CD4-positive, alpha-beta T cell (primary cell): ENCODE measurements at regions not wholly inside any gene's neighbourhood (a gene's known extent, or its start where the extent isn't known, plus 50 kb on each side); places are given as distances from the start of the nearest gene placed in this dataset.

ENCODE experiments used
- ATAC-seq: fragments of 200-7000 bp; cut with Tn5 transposase; one replicate; pipeline ENCODE4 v1.10.0; 2022; ENCODE audit warnings: mild to moderate bottlenecking; ENCODE audit not compliant: poor library complexity
- CTCF ChIA-PET: fragments of 350-600 bp; sonication (Branson Sonifier 250); formaldehyde crosslinking; loops from one replicate; lab custom pipeline; 2021; ENCODE audit warnings: antibody characterized with exemption, inconsistent platforms; lab: Charles Lee
- POLR2A ChIA-PET: fragments of 350-600 bp; sonication (Branson Sonifier 250); formaldehyde crosslinking; loops from one replicate; lab custom pipeline; 2021; ENCODE audit warnings: antibody characterized with exemption, inconsistent platforms; lab: Charles Lee
- DNase-seq, 14 experiments: peaks; one replicate each; pipeline ENCODE4 v3.0.0-alpha.2; 2013 to 2020; ENCODE audit warnings: mixed read lengths in 2 of 14
- H3K27ac ChIP-seq, 2 donors: one replicate each; pipeline versions ENCODE4 v1.5.1 to v1.7.0; 2013; ENCODE audit warnings: low read length in 2 of 2, low read depth in 1 of 2, mild to moderate bottlenecking in 1 of 2
- H3K27me3 ChIP-seq, 2 experiments: 1 replicate in 1 of 2; 2 replicates in 1 of 2; pipeline versions ENCODE4 v1.6.1 to v1.7.0; 2013; ENCODE audit warnings: low read length in 2 of 2, control low read depth in 1 of 2, mild to moderate bottlenecking in 1 of 2, moderate library complexity in 1 of 2; ENCODE audit not compliant: insufficient read depth in 2 of 2, control insufficient read depth in 1 of 2
- H3K36me3 ChIP-seq: one replicate; pipeline ENCODE4 v1.6.1; 2013; ENCODE audit warnings: low read length, control low read depth; ENCODE audit not compliant: insufficient read depth
- H3K4me1 ChIP-seq: one replicate; pipeline ENCODE4 v1.6.1; 2013; ENCODE audit warnings: low read length, control low read depth; ENCODE audit not compliant: insufficient read depth
- H3K4me3 ChIP-seq: one replicate; pipeline ENCODE4 v1.5.1; 2013; ENCODE audit warnings: mild to moderate bottlenecking, low read length, moderate library complexity
- H3K9me3 ChIP-seq, 2 experiments: 1 replicate in 1 of 2; 2 replicates in 1 of 2; pipeline versions ENCODE4 v1.6.1 to v1.7.0; 2013; ENCODE audit warnings: low read length in 2 of 2, mild to moderate bottlenecking in 2 of 2, control low read depth in 1 of 2, moderate library complexity in 1 of 2; ENCODE audit not compliant: control insufficient read depth in 1 of 2, insufficient read depth in 1 of 2
- H3K27ac Mint-ChIP-seq: one replicate; pipeline ENCODE4 v1.8.0; 2020; ENCODE audit warnings: mixed read lengths
- H3K27me3 Mint-ChIP-seq: one replicate; pipeline ENCODE4 v1.8.0; 2021; ENCODE audit warnings: mixed read lengths
- H3K36me3 Mint-ChIP-seq: one replicate; pipeline ENCODE4 v1.8.0; 2021; ENCODE audit warnings: low read depth, mixed read lengths
- H3K4me1 Mint-ChIP-seq: one replicate; pipeline ENCODE4 v1.8.0; 2021; ENCODE audit warnings: low read depth, mixed read lengths
- H3K4me3 Mint-ChIP-seq: one replicate; pipeline ENCODE4 v1.8.0; 2020; ENCODE audit warnings: mild to moderate bottlenecking, mixed read lengths
- H3K9me3 Mint-ChIP-seq: one replicate; pipeline ENCODE4 v1.8.0; 2020; ENCODE audit warnings: mixed read lengths
- CTCF ChIP-seq: fragments of 200-600 bp; IDR thresholded peaks from one replicate; pipeline ENCODE4 v1.8.0; 2022; ENCODE audit warnings: antibody characterized with exemption, mild to moderate bottlenecking
- intact Hi-C, 2 experiments: fragments of 100-400 bp; cut with DNase I in 1 of 2; cut with micrococcal nuclease in 1 of 2; formaldehyde crosslinking; loops; one replicate each; pipeline versions ENCODE4 v1.15.1 to v1.9.0; 2023 to 2025; cut with DNase I, micrococcal nuclease

GRCh38 chr18:77815666-77816338 lies 566.2 kb downstream of the GALR1 start:
- H3K4me1 ChIP-seq: no peaks in the 10 kb centered on the region
- H3K36me3 ChIP-seq: no peaks in the 10 kb centered on the region
- no peak for DNase-seq
- no peak for ATAC-seq
- H3K4me1 Mint-ChIP-seq: no peaks in the 10 kb centered on the region
- no peak overlapping the region for H3K4me3 Mint-ChIP-seq
- ChIA-PET POLR2A (no interaction called here), CTCF (no interaction called here)
- TF ChIP-seq CTCF: no peak
- no peaks in the 10 kb centered on the region for H3K27me3 ChIP-seq
- intact Hi-C loops: no loop called here
- H3K9me3 Mint-ChIP-seq: no peaks in the 10 kb centered on the region
- peaks cover 0 to 13% of the 10 kb centered on the region in 2 experiments for H3K9me3 ChIP-seq
- H3K27ac Mint-ChIP-seq: no peak overlapping the region
- H3K4me3 ChIP-seq: no peak overlapping the region
- H3K27ac ChIP-seq: no peak overlapping the region
- no peaks in the 10 kb centered on the region for H3K36me3 Mint-ChIP-seq
- H3K27me3 Mint-ChIP-seq: peaks cover 8% of the 10 kb centered on the region

GRCh38 chr18:77818328-77818727 lies 568.7 kb downstream of the GALR1 start:
- H3K36me3 ChIP-seq: no peaks in the 10 kb centered on the region
- H3K27me3 Mint-ChIP-seq: peaks cover 17% of the 10 kb centered on the region
- CTCF ChIA-PET: no interaction called here
- H3K4me1 ChIP-seq: no peaks in the 10 kb centered on the region
- TF ChIP-seq CTCF: peak; percentile 13
- no peak overlapping the region for H3K27ac Mint-ChIP-seq
- H3K27ac ChIP-seq: no peak overlapping the region
- no peaks in the 10 kb centered on the region for H3K9me3 Mint-ChIP-seq
- peaks cover 0 to 22% of the 10 kb centered on the region in 2 experiments for H3K9me3 ChIP-seq
- DNase-seq (no peak), ATAC-seq (no peak)
- H3K4me3 ChIP-seq: no peak overlapping the region
- no peak overlapping the region for H3K4me3 Mint-ChIP-seq
- no peaks in the 10 kb centered on the region for H3K27me3 ChIP-seq
- intact Hi-C loops: no loop called here
- POLR2A ChIA-PET: no interaction called here
- no peaks in the 10 kb centered on the region for H3K4me1 Mint-ChIP-seq
- no peaks in the 10 kb centered on the region for H3K36me3 Mint-ChIP-seq

GRCh38 chr18:77820472-77820871 lies 570.8 kb downstream of the GALR1 start:
- Mint-ChIP-seq H3K27ac (no peak overlapping the region), H3K27me3 (peaks cover 19% of the 10 kb centered on the region), H3K4me1 (no peaks in the 10 kb centered on the region), H3K4me3 (no peak overlapping the region), H3K9me3 (no peaks in the 10 kb centered on the region), H3K36me3 (no peaks in the 10 kb centered on the region)
- Histone ChIP-seq H3K4me1 (no peaks in the 10 kb centered on the region), H3K27me3 (peaks cover 0 to 4% of the 10 kb centered on the region in 2 experiments), H3K36me3 (no peaks in the 10 kb centered on the region), H3K4me3 (no peak overlapping the region), H3K9me3 (peaks cover 0 to 22% of the 10 kb centered on the region in 2 experiments), H3K27ac (no peak overlapping the region)
- DNase-seq (no peak), ATAC-seq (no peak)
- POLR2A ChIA-PET: no interaction called here
- no peak for TF ChIP-seq CTCF
- CTCF ChIA-PET: no interaction called here
- intact Hi-C loops: no loop called here
